HUES6 (cell line): ENCODE measurements at regions not wholly inside any gene's neighbourhood (a gene's known extent, or its start where the extent isn't known, plus 50 kb on each side); places are given as distances from the start of the nearest gene placed in this dataset.

Source experiments
- H3K27ac ChIP-seq: 2 replicates; pipeline ENCODE4 v1.7.0; 2013; ENCODE audit warnings: low read depth, mild to moderate bottlenecking, low read length, inconsistent platforms
- H3K27me3 ChIP-seq: 2 replicates; pipeline ENCODE4 v1.6.1; 2013; ENCODE audit warnings: low read length; ENCODE audit not compliant: control insufficient read depth, insufficient read depth
- H3K36me3 ChIP-seq: 2 replicates; pipeline ENCODE4 v1.6.1; 2013; ENCODE audit warnings: low read length; ENCODE audit not compliant: control insufficient read depth, insufficient read depth
- H3K4me1 ChIP-seq: 2 replicates; pipeline ENCODE4 v1.6.1; 2013; ENCODE audit warnings: low read length; ENCODE audit not compliant: control insufficient read depth, insufficient read depth
- H3K4me3 ChIP-seq: 2 replicates; pipeline ENCODE4 v1.5.1; 2013; ENCODE audit warnings: low read depth, low read length
- H3K9ac ChIP-seq: one replicate; pipeline ENCODE4 v1.6.1; 2013; ENCODE audit warnings: mild to moderate bottlenecking, low read length
- H3K9me3 ChIP-seq: 2 replicates; pipeline ENCODE4 v1.6.1; 2013; ENCODE audit warnings: low read depth, low read length; ENCODE audit not compliant: control insufficient read depth, insufficient read depth

DNA sequence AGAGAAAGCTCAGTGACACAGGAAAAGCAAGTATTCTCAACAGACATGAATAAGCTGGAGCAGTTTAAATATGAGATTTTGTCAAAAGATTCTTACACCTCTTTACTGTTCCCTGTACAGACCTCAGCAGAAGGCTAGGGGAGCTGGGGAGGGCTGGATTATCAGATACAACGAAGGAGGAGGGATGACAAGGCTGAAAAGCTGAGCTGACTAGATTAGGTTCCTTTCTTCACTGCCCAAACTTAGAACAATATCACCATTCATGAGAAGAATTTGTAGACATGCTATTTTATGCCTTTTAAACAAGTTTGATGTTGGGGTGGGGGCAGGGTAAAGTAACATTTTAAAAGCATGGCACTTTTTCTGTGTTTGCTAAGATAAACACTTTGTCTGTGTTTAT is 611.1 kb downstream of the AACS start:
- no peak overlapping the region for H3K27ac ChIP-seq
- no peaks in the 10 kb centered on the region for H3K27me3 ChIP-seq
- no peak overlapping the region for H3K9ac ChIP-seq
- H3K9me3 ChIP-seq: no peaks in the 10 kb centered on the region
- no peaks in the 10 kb centered on the region for H3K36me3 ChIP-seq
- H3K4me1 ChIP-seq: 0 out of 2 replicates have a peak, but pooled peaks cover 2% of the 10 kb centered on the region
- H3K4me3 ChIP-seq: no peak overlapping the region

- Histone ChIP-seq H3K9me3 (no peaks in the 10 kb centered on the region), H3K27ac (no peak overlapping the region), H3K27me3 (no peaks in the 10 kb centered on the region)
Observed at GRCh38 chr12:125677829-125678228, 612.6 kb downstream of the AACS start.

GRCh38 chr12:125678589-125678993 is 613.4 kb downstream of the AACS start:
- no peak overlapping the region for H3K27ac ChIP-seq
- no peaks in the 10 kb centered on the region for H3K36me3 ChIP-seq
- H3K9ac ChIP-seq: no peak overlapping the region
- no peaks in the 10 kb centered on the region for H3K9me3 ChIP-seq
- H3K4me1 ChIP-seq: 0 out of 2 replicates have a peak, but pooled peaks cover 2% of the 10 kb centered on the region
- no peak overlapping the region for H3K4me3 ChIP-seq
- H3K27me3 ChIP-seq: 0 out of 2 replicates have a peak, but pooled peaks cover 6% of the 10 kb centered on the region

More at GRCh38 chr12:125677829-125678228, 612.6 kb downstream of the AACS start:
- 0 out of 2 replicates have a peak, but pooled peaks cover 2% of the 10 kb centered on the region for H3K4me1 ChIP-seq
- H3K9ac ChIP-seq: no peak overlapping the region
- no peak overlapping the region for H3K4me3 ChIP-seq
- no peaks in the 10 kb centered on the region for H3K36me3 ChIP-seq

DNA sequence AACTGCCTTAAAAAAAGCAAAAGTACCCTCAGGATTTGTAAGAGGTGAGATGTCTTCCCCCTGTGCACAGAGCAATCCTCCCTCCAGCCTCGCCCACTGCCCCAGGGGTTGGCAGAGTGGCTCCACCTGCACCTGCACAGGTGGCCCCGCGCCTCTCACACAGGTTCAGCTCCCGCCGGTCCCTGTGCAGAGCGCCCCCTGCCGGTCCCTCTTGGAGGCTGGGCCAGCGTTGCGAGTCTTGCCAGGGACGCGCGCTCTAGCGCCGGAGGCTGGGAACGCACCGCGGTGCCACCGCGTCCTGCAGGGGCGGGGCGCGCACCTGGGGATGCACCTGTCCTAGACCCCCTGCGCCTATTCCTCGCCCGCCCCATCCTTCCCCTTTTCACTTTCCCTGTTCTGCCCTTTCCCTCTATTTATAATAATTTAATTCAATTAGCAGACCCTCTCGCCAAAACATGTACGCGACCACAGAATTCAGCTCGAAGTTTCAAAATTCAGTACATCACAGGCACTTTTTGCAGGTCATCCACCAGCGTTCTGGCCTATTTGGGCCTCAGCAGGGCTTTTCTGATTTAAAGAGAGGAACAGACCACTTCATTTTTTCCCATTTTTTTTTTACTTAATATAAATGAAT is 618.6 kb downstream of the AACS start:
- no peaks in the 10 kb centered on the region for H3K4me1 ChIP-seq
- no peaks in the 10 kb centered on the region for H3K9me3 ChIP-seq
- H3K27me3 ChIP-seq: peaks cover 30% of the 10 kb centered on the region
- no peak overlapping the region for H3K4me3 ChIP-seq
- H3K36me3 ChIP-seq: no peaks in the 10 kb centered on the region
- no peak overlapping the region for H3K9ac ChIP-seq
- H3K27ac ChIP-seq: no peak overlapping the region

GRCh38 chr12:125684968-125685790 is 619.9 kb downstream of the AACS start:
- Histone ChIP-seq H3K9ac (no peak overlapping the region), H3K36me3 (no peaks in the 10 kb centered on the region), H3K4me3 (no peak overlapping the region), H3K4me1 (no peaks in the 10 kb centered on the region), H3K27ac (no peak overlapping the region), H3K9me3 (no peaks in the 10 kb centered on the region), H3K27me3 (peaks cover 30% of the 10 kb centered on the region)

DNA sequence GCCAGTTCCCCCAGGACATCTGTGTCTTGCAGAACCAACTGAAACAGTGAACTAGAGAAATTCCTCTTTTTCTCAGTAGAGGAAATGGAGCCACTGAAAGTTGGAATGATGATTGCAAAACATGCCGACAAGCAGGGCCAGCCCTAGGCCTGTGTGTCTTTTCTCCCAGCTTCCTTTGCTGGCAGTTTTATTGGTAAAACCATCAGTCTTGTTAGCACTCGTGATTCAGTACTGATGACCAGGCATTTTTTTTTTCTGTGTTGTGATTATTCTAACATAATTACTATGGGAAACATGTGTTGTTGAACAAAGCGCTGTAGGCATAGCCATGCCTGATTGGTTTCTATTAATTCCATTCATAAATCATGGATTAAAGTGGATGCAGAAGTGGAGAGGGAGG is 620.7 kb downstream of the AACS start:
- Histone ChIP-seq H3K27ac (no peak overlapping the region), H3K4me3 (no peak overlapping the region), H3K9ac (no peak overlapping the region)

DNA sequence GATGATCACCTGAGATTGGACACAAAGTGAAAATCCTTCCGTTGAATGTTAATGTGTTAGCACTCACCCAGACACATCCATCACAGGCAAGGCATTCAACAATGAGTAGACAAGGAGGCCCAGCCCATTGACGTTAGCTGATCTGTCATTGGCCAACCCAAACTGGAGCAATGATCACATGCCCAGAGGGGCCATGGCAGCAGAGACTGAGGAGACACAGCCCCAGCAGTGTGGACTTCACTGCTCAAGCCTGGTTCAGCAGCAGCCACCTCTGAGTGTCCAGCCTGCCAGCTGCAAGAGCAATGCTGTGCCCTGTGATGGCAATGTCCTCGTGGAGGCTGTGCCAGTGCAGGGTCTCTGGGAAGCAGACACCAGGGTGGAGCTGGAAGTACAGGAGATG is 622.2 kb downstream of the AACS start:
- Histone ChIP-seq H3K9ac (no peak overlapping the region), H3K4me1 (no peaks in the 10 kb centered on the region), H3K27ac (no peak overlapping the region), H3K9me3 (no peaks in the 10 kb centered on the region), H3K27me3 (peaks cover 30% of the 10 kb centered on the region), H3K4me3 (no peak overlapping the region), H3K36me3 (no peaks in the 10 kb centered on the region)

More for the DNA sequence above, 620.7 kb downstream of the AACS start:
- no peaks in the 10 kb centered on the region for H3K9me3 ChIP-seq
- no peaks in the 10 kb centered on the region for H3K36me3 ChIP-seq
- H3K27me3 ChIP-seq: peaks cover 30% of the 10 kb centered on the region
- H3K4me1 ChIP-seq: no peaks in the 10 kb centered on the region

DNA sequence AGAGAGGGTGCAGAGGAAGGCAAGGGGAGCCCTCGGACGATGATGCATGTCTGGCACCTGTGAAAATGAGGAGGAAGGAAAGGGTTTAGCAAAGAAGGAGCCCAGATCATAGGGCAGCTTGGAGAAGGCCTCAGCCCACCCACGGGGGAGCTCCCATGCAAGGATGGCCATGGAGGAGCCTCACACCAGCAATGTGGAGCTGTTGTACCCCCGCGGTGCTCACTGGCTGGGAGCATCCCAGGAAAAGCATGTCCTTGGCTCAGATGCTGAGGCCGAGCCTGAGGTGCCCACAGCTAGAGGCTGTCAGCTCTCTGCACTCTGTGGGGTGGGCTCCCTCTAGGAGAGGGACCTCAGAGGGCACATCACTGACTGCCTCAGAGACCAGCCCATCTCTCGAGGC is 622.6 kb downstream of the AACS start:
- H3K4me3 ChIP-seq: no peak overlapping the region
- H3K27me3 ChIP-seq: peaks cover 30% of the 10 kb centered on the region
- H3K27ac ChIP-seq: no peak overlapping the region
- H3K36me3 ChIP-seq: no peaks in the 10 kb centered on the region
- no peaks in the 10 kb centered on the region for H3K4me1 ChIP-seq
- no peaks in the 10 kb centered on the region for H3K9me3 ChIP-seq
- H3K9ac ChIP-seq: no peak overlapping the region

- Histone ChIP-seq H3K27me3 (peaks cover 27% of the 10 kb centered on the region), H3K9me3 (no peaks in the 10 kb centered on the region), H3K4me3 (no peak overlapping the region)
Observed at GRCh38 chr12:125688223-125688622, 623.0 kb downstream of the AACS start.

DNA sequence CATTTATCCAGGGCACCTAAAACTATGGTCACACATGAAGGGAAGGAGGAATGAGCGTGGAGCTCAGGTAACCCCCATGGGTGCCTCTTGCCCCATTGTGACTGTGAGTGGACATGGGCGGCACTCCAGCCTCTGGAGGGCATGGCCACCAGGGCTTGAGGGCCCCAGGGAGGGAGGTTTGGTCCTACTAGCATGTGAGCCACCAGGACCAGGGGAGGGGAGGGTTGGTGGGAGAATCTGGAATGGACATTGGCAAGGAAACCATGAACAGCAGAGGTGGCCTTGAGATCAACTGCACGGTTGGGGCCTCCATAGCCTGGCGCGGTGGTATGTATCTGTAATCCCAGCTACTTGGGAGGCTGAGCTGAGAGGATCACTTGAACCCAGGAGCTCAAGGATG is 623.6 kb downstream of the AACS start:
- Histone ChIP-seq H3K4me1 (no peaks in the 10 kb centered on the region), H3K9ac (no peak overlapping the region), H3K27me3 (peaks cover 24% of the 10 kb centered on the region), H3K4me3 (no peak overlapping the region), H3K36me3 (no peaks in the 10 kb centered on the region), H3K27ac (no peak overlapping the region), H3K9me3 (no peaks in the 10 kb centered on the region)

More at GRCh38 chr12:125688223-125688622, 623.0 kb downstream of the AACS start:
- no peak overlapping the region for H3K27ac ChIP-seq
- H3K36me3 ChIP-seq: no peaks in the 10 kb centered on the region
- no peak overlapping the region for H3K9ac ChIP-seq
- H3K4me1 ChIP-seq: no peaks in the 10 kb centered on the region
